ENCODE measurements at regions not wholly inside any gene's neighbourhood (a gene's known extent, or its start where the extent isn't known, plus 50 kb on each side); places are given as distances from the start of the nearest gene placed in this dataset.
"Not testable (repeated sequence)": the region's sequence is repeated elsewhere in the genome, so short reads cannot be mapped to it uniquely, and the experiment has no call there.

- TF ChIP-seq CTBP1 (IDR thresholded peaks at IDR 0.05; ENCODE audit: borderline replicate concordance) (no peak), SP1 (IDR thresholded peaks at IDR 0.05) (no peak), FOXM1 (IDR thresholded peaks at IDR 0.05; ENCODE audit: borderline replicate concordance) (no peak), ELF4 (IDR thresholded peaks at IDR 0.05) (no peak), NFRKB (IDR thresholded peaks at IDR 0.05) (no peak), SUZ12 (IDR thresholded peaks at IDR 0.05) (no peak), FOXK2 (IDR thresholded peaks at IDR 0.05) (no peak), TARDBP (IDR thresholded peaks at IDR 0.05) (no peak), L3MBTL2 (conservative IDR thresholded peaks at IDR 0.05) (no peak), LEF1 (IDR thresholded peaks at IDR 0.05; ENCODE audit: borderline replicate concordance) (no peak), ZNF384 (IDR thresholded peaks at IDR 0.05) (no peak)
- POLR2A ChIA-PET = no interaction called here
- CTCF ChIA-PET = no interaction called here
- no peak for DNase-seq (ENCODE audit: extremely low spot score)
Observed at GRCh38 chr12:33184161-33184560, 255.5 kb downstream of the SYT10 start.

- POLR2A ChIA-PET = no interaction called here
- CTCF ChIA-PET = no interaction called here
- DNase-seq (ENCODE audit: extremely low spot score) = no peak
- TF ChIP-seq FOXK2 (IDR thresholded peaks at IDR 0.05) (no peak), ELF4 (IDR thresholded peaks at IDR 0.05) (no peak), PKNOX1 (IDR thresholded peaks at IDR 0.05) (no peak), LEF1 (IDR thresholded peaks at IDR 0.05; ENCODE audit: borderline replicate concordance) (no peak), FOXA1 (IDR thresholded peaks at IDR 0.05) (no peak), NFRKB (IDR thresholded peaks at IDR 0.05) (no peak), HDGF (IDR thresholded peaks at IDR 0.05; ENCODE audit: borderline replicate concordance) (no peak), TARDBP (IDR thresholded peaks at IDR 0.05) (no peak), BHLHE40 (IDR thresholded peaks at IDR 0.05; ENCODE audit: borderline replicate concordance) (no peak), SP1 (IDR thresholded peaks at IDR 0.05) (no peak), ZNF384 (IDR thresholded peaks at IDR 0.05) (no peak), CTBP1 (IDR thresholded peaks at IDR 0.05; ENCODE audit: borderline replicate concordance) (no peak)
Observed at GRCh38 chr12:33182485-33182884, 257.1 kb downstream of the SYT10 start.

- CTCF ChIA-PET = no interaction called here
Observed at GRCh38 chr12:33180918-33181317, 258.7 kb downstream of the SYT10 start.

GRCh38 chr12:33166260-33166659 lies 269.7 kb upstream of the PKP2 start:
- DNase-seq (ENCODE audit: extremely low spot score); POLR2A ChIA-PET; CTCF ChIA-PET: not testable (repeated sequence)

More at GRCh38 chr12:33180918-33181317, 258.7 kb downstream of the SYT10 start:
- DNase-seq (ENCODE audit: extremely low spot score) = no peak
- POLR2A ChIA-PET = no interaction called here
- TF ChIP-seq NFRKB (IDR thresholded peaks at IDR 0.05) (no peak), FOXA1 (IDR thresholded peaks at IDR 0.05) (no peak), L3MBTL2 (conservative IDR thresholded peaks at IDR 0.05) (no peak), SUZ12 (IDR thresholded peaks at IDR 0.05) (no peak), ELF4 (IDR thresholded peaks at IDR 0.05) (no peak), FOXM1 (IDR thresholded peaks at IDR 0.05; ENCODE audit: borderline replicate concordance) (no peak), LEF1 (IDR thresholded peaks at IDR 0.05; ENCODE audit: borderline replicate concordance) (no peak), SP1 (IDR thresholded peaks at IDR 0.05) (no peak), FOXK2 (IDR thresholded peaks at IDR 0.05) (no peak), BHLHE40 (IDR thresholded peaks at IDR 0.05; ENCODE audit: borderline replicate concordance) (no peak), CTBP1 (IDR thresholded peaks at IDR 0.05; ENCODE audit: borderline replicate concordance) (no peak), ZNF384 (IDR thresholded peaks at IDR 0.05) (no peak), PKNOX1 (IDR thresholded peaks at IDR 0.05) (no peak), ARNT (IDR thresholded peaks at IDR 0.05) (no peak), HDGF (IDR thresholded peaks at IDR 0.05; ENCODE audit: borderline replicate concordance) (no peak), TARDBP (IDR thresholded peaks at IDR 0.05) (no peak)

- CTCF ChIA-PET = interaction anchor here (0.6 kb wide), 1 partner anchor 1345 kb away, joined by 3 read pairs; no protein-coding TSS in a partner anchor
Observed at GRCh38 chr12:33156042-33156441, 259.5 kb upstream of the PKP2 start.

GRCh38 chr12:33147292-33147691 lies 250.7 kb upstream of the PKP2 start:
- POLR2A ChIA-PET; DNase-seq (ENCODE audit: extremely low spot score); CTCF ChIA-PET: not testable (repeated sequence)

More at GRCh38 chr12:33156042-33156441, 259.5 kb upstream of the PKP2 start:
- POLR2A ChIA-PET = no interaction called here
- no peak for DNase-seq (ENCODE audit: extremely low spot score)
- TF ChIP-seq LEF1 (IDR thresholded peaks at IDR 0.05; ENCODE audit: borderline replicate concordance) (no peak), FOXA1 (IDR thresholded peaks at IDR 0.05) (no peak), ARNT (IDR thresholded peaks at IDR 0.05) (no peak), CTBP1 (IDR thresholded peaks at IDR 0.05; ENCODE audit: borderline replicate concordance) (no peak), SP1 (IDR thresholded peaks at IDR 0.05) (no peak), PKNOX1 (IDR thresholded peaks at IDR 0.05) (no peak), L3MBTL2 (conservative IDR thresholded peaks at IDR 0.05) (no peak), FOXK2 (IDR thresholded peaks at IDR 0.05) (no peak), TARDBP (IDR thresholded peaks at IDR 0.05) (no peak), ZNF384 (IDR thresholded peaks at IDR 0.05) (no peak), ELF4 (IDR thresholded peaks at IDR 0.05) (no peak), NFRKB (IDR thresholded peaks at IDR 0.05) (no peak), HDGF (IDR thresholded peaks at IDR 0.05; ENCODE audit: borderline replicate concordance) (no peak), SUZ12 (IDR thresholded peaks at IDR 0.05) (no peak), FOXM1 (IDR thresholded peaks at IDR 0.05; ENCODE audit: borderline replicate concordance) (no peak), BHLHE40 (IDR thresholded peaks at IDR 0.05; ENCODE audit: borderline replicate concordance) (no peak)

- POLR2A ChIA-PET = no interaction called here
- TF ChIP-seq FOXA1 (IDR thresholded peaks at IDR 0.05) = no peak
- CTCF ChIA-PET = no interaction called here
- no peak for DNase-seq (ENCODE audit: extremely low spot score)
Observed at GRCh38 chr12:33129500-33129899, 232.9 kb upstream of the PKP2 start.
